ENCODE measurements at regions not wholly inside any gene's neighbourhood (a gene's known extent, or its start where the extent isn't known, plus 50 kb on each side); places are given as distances from the start of the nearest gene placed in this dataset.

DNA sequence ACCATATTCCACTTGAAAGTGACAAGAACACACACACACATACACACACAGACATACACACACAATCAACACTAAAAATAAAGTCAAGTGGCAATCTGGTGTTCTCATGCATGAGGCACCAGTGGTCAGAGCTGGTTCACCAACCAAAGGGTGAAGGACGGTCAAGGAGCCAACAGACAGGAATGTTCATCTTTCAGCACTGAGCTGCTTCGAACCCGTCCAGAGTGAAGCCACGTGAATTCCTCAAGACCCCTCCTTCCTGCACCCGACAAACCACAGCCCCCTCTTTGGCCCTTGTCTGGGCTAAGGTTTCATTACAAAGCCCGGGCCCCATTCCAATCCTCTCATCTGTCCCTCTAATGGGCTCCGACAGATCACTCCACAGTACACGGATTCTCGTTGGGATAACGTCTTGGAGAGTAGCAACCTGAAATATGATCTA is 84.5 kb upstream of the SMIM23 start:
- TF ChIP-seq CEBPB (IDR thresholded peaks at IDR 0.05) (no peak), ZBTB7A (IDR thresholded peaks at IDR 0.05; ENCODE audit: low read depth) (no peak), NFIC (IDR thresholded peaks at IDR 0.05) (no peak), TAF1 (IDR thresholded peaks at IDR 0.05; ENCODE audit: low read depth) (no peak), EGR1 (IDR thresholded peaks at IDR 0.05) (no peak), TCF12 (IDR thresholded peaks at IDR 0.05; ENCODE audit: low read depth) (no peak), TEAD4 (IDR thresholded peaks at IDR 0.05) (no peak), YY1 (IDR thresholded peaks at IDR 0.05; ENCODE audit: low read depth) (no peak), EP300 (IDR thresholded peaks at IDR 0.05; ENCODE audit: borderline replicate concordance) (no peak), FOXM1 (IDR thresholded peaks at IDR 0.05; ENCODE audit: borderline replicate concordance, low read depth) (no peak), RAD21 (IDR thresholded peaks at IDR 0.05; ENCODE audit: low read depth) (no peak), CREB1 (IDR thresholded peaks at IDR 0.05; ENCODE audit: low read depth) (no peak)
- TF ChIP-seq, protein P1, sequence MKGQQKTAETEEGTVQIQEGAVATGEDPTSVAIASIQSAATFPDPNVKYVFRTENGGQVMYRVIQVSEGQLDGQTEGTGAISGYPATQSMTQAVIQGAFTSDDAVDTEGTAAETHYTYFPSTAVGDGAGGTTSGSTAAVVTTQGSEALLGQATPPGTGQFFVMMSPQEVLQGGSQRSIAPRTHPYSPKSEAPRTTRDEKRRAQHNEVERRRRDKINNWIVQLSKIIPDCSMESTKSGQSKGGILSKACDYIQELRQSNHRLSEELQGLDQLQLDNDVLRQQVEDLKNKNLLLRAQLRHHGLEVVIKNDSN (IDR thresholded peaks at IDR 0.05): no peak
- TF ChIP-seq, protein P2, sequence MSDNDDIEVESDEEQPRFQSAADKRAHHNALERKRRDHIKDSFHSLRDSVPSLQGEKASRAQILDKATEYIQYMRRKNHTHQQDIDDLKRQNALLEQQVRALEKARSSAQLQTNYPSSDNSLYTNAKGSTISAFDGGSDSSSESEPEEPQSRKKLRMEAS (IDR thresholded peaks at IDR 0.05): no peak
- TF ChIP-seq, protein P3, sequence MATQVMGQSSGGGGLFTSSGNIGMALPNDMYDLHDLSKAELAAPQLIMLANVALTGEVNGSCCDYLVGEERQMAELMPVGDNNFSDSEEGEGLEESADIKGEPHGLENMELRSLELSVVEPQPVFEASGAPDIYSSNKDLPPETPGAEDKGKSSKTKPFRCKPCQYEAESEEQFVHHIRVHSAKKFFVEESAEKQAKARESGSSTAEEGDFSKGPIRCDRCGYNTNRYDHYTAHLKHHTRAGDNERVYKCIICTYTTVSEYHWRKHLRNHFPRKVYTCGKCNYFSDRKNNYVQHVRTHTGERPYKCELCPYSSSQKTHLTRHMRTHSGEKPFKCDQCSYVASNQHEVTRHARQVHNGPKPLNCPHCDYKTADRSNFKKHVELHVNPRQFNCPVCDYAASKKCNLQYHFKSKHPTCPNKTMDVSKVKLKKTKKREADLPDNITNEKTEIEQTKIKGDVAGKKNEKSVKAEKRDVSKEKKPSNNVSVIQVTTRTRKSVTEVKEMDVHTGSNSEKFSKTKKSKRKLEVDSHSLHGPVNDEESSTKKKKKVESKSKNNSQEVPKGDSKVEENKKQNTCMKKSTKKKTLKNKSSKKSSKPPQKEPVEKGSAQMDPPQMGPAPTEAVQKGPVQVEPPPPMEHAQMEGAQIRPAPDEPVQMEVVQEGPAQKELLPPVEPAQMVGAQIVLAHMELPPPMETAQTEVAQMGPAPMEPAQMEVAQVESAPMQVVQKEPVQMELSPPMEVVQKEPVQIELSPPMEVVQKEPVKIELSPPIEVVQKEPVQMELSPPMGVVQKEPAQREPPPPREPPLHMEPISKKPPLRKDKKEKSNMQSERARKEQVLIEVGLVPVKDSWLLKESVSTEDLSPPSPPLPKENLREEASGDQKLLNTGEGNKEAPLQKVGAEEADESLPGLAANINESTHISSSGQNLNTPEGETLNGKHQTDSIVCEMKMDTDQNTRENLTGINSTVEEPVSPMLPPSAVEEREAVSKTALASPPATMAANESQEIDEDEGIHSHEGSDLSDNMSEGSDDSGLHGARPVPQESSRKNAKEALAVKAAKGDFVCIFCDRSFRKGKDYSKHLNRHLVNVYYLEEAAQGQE (IDR thresholded peaks at IDR 0.05; ENCODE audit: low read depth): no peak

DNA sequence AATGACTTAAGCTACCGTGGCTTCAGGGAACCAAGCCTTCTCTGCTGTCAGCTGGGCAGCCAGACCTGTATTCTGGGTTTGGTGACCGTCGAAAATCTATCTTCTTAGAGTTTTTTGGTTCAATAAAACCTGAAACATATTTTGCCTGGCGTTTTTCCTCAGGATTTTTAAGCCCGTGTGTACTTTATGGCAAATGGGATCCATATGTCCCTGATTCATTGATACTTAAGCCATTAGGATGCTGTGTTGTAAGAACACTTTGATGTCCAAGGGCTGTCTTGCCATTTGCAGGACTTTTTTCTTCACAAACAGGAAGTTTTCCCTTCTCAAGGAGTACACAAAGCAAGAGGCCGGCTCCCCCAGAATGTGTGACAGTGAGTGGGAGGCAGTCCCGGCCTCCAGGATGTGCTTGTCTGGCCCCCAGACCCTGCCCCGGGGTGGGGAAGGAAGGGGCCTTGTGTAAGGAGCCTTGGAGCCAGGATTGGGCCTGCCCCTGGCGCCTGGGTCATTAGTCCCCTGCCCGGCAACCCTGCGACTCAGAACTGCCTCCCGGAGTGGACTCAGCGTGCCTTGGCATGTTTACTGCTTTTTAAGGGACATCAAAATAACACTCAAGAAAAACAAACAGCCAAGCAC is 83.4 kb upstream of the SMIM23 start:
- TF ChIP-seq ZBTB7A (IDR thresholded peaks at IDR 0.05; ENCODE audit: low read depth) (no peak), YY1 (IDR thresholded peaks at IDR 0.05; ENCODE audit: low read depth) (no peak), NFIC (IDR thresholded peaks at IDR 0.05) (no peak), TEAD4 (IDR thresholded peaks at IDR 0.05) (no peak), TCF12 (IDR thresholded peaks at IDR 0.05; ENCODE audit: low read depth) (no peak)
- TF ChIP-seq, protein P1 (IDR thresholded peaks at IDR 0.05): no peak
- TF ChIP-seq, protein P3 (IDR thresholded peaks at IDR 0.05; ENCODE audit: low read depth): no peak

DNA sequence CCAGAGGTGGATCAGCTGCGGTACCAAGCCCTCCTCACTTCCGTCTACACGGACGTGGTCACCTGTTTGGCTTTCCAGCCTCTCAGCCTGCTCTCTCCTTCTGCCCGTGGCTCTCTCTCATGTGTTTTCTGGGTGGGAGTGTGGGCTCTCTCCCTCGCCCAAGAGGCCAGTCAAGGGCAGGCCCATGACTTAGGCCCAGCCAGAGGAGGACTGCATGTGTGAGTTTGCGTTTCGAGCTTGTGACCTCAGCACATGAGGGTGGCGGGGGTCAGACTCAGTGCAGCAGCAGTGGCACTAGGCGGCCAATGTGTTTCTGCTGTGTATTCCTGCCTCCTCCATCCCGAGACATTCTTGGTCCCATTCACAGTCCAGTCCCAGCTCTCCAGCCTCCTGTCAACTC is 82.5 kb upstream of the SMIM23 start:
- TF ChIP-seq EGR1 (IDR thresholded peaks at IDR 0.05) (no peak), YY1 (IDR thresholded peaks at IDR 0.05; ENCODE audit: low read depth) (no peak), TCF12 (IDR thresholded peaks at IDR 0.05; ENCODE audit: low read depth) (no peak), ZBTB7A (IDR thresholded peaks at IDR 0.05; ENCODE audit: low read depth) (no peak), TAF1 (IDR thresholded peaks at IDR 0.05; ENCODE audit: low read depth) (no peak), CEBPB (IDR thresholded peaks at IDR 0.05) (no peak), EP300 (IDR thresholded peaks at IDR 0.05; ENCODE audit: borderline replicate concordance) (no peak), NFIC (IDR thresholded peaks at IDR 0.05) (no peak), FOXM1 (IDR thresholded peaks at IDR 0.05; ENCODE audit: borderline replicate concordance, low read depth) (no peak), RAD21 (IDR thresholded peaks at IDR 0.05; ENCODE audit: low read depth) (no peak), CREB1 (IDR thresholded peaks at IDR 0.05; ENCODE audit: low read depth) (no peak), TEAD4 (IDR thresholded peaks at IDR 0.05) (no peak)
- TF ChIP-seq, protein P3 (IDR thresholded peaks at IDR 0.05; ENCODE audit: low read depth): no peak
- TF ChIP-seq, protein P1 (IDR thresholded peaks at IDR 0.05): no peak
- TF ChIP-seq, protein P2 (IDR thresholded peaks at IDR 0.05): no peak

DNA sequence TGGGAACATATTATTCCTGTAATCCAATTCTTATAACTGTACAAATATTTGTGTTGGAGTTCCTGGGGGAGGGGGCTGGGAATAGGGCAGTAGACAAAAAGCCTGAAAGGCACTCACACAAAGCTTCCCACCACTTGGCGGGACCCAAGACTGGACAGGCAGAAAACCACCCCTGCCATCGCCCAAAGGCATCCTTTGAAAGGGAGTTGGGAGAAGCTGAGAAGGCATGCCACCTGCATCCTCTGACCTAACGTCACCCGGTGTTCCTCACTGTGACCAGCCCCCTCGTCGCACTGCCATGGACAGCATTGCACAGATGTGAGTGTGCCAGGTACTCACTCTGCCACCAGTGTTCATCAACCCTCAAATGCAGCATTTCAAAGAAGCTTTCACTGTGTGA is 80.6 kb upstream of the SMIM23 start:
- TF ChIP-seq NFIC (IDR thresholded peaks at IDR 0.05): no peak
- TF ChIP-seq TCF12 (IDR thresholded peaks at IDR 0.05; ENCODE audit: low read depth): no peak
- TF ChIP-seq TAF1 (IDR thresholded peaks at IDR 0.05; ENCODE audit: low read depth): no peak
- TF ChIP-seq TEAD4 (IDR thresholded peaks at IDR 0.05): no peak
- no peak for TF ChIP-seq EP300 (IDR thresholded peaks at IDR 0.05; ENCODE audit: borderline replicate concordance)
- TF ChIP-seq YY1 (IDR thresholded peaks at IDR 0.05; ENCODE audit: low read depth): no peak
- no peak for TF ChIP-seq RAD21 (IDR thresholded peaks at IDR 0.05; ENCODE audit: low read depth)
- no peak for TF ChIP-seq EGR1 (IDR thresholded peaks at IDR 0.05)
- TF ChIP-seq, protein P3 (IDR thresholded peaks at IDR 0.05; ENCODE audit: low read depth): no peak
- TF ChIP-seq ZBTB7A (IDR thresholded peaks at IDR 0.05; ENCODE audit: low read depth): no peak
- TF ChIP-seq, protein P2 (IDR thresholded peaks at IDR 0.05): no peak
- TF ChIP-seq CREB1 (IDR thresholded peaks at IDR 0.05; ENCODE audit: low read depth): no peak
- TF ChIP-seq CEBPB (IDR thresholded peaks at IDR 0.05): no peak
- TF ChIP-seq FOXM1 (IDR thresholded peaks at IDR 0.05; ENCODE audit: borderline replicate concordance, low read depth): no peak
- TF ChIP-seq, protein P1 (IDR thresholded peaks at IDR 0.05): no peak
